ENCODE measurements at regions not wholly inside any gene's neighbourhood (a gene's known extent, or its start where the extent isn't known, plus 50 kb on each side); places are given as distances from the start of the nearest gene placed in this dataset.
A peak's percentile ranks its signal among the peaks of the same experiment; 100 is the strongest.

DNA sequence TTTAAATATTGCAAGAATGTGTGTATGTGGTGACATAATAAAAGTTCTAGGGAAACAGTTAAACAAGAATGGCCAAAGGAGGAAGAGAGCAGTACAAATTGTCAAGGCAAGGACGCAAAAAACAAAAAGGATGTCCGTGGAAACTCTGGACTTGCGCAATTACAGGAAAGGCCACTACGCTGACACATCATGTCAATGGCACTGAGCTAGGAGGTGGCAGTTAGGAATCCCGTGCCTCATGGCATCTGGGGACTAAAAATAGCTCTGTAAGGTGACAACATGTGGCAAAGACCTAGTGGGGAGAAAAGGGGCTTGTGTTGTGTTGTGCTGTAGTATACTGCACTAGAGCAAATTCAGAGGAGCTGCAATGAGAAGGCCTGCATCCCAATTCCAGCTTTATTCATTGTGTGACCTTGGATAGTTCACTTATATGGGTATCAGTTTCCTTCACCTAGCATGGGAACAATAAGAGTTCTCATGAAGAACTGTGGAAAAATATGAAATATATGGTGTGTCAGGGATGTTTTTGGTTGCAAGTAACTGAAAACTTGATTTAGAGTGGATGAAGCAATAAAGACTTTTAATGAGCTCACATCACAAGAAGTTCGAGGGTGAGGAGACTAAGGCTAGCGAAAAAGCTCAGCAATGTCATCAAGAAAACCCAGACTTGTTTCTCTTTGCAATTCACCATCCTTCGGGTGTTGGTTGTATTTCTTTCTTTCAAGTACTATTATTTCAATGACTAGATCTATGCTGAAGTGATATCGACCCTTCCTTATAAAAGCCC is 124.1 kb upstream of the STC2 start:
- CTCF ChIA-PET, result interaction anchor here (0.9 to 2.9 kb wide), 5 partner anchors 9 to 164 kb away, joined by 3 to 8 read pairs (median 5); partner anchors contain the start of gene BOD1
- H3K4me1 ChIP-seq (ENCODE audit: control insufficient read depth, extremely low read depth, insufficient read depth, low read length), result peaks cover 20% of the 10 kb centered on the region
- H3K27me3 ChIP-seq (ENCODE audit: control insufficient read depth in 2 of 2, insufficient read depth in 2 of 2, low read length in 2 of 2), result no peaks in the 10 kb centered on the region
- H3K36me3 ChIP-seq (ENCODE audit: control insufficient read depth in 2 of 2, extremely low read depth in 1 of 2, insufficient read depth in 2 of 2, low read length in 2 of 2), result no peaks in the 10 kb centered on the region
- intact Hi-C loops (cut with micrococcal nuclease) (loop anchor here (5.0 kb wide), 1 partner anchor 120 kb away; no protein-coding TSS in a partner anchor), dilution Hi-C loops (cut with MboI; ENCODE audit: extremely low pct_ligation_motif_present, low sequenced_read_pairs) (no loop called here)
- FAIRE-seq, result peak; percentile 35
- H3K4me3 ChIP-seq (replicated peaks in 1 of 3; ENCODE audit: insufficient read depth in 1 of 3, low read depth in 1 of 3, low read length in 3 of 3), result no peak overlapping the region
- DNase-seq (ENCODE audit: low read depth, low spot score), result no peak
- H3K9me3 ChIP-seq (replicated peaks; ENCODE audit: control insufficient read depth, insufficient read depth, low read length), result no peaks in the 10 kb centered on the region
- no peak overlapping the region for H2AFZ ChIP-seq (ENCODE audit: low read depth, low read length)
- no peaks in the 10 kb centered on the region for H4K20me1 ChIP-seq (replicated peaks; ENCODE audit: control insufficient read depth, extremely low read depth, insufficient read depth, low read length)
- no peaks in the 10 kb centered on the region for H3K9me1 ChIP-seq (replicated peaks; ENCODE audit: control insufficient read depth, extremely low read depth, insufficient read depth, low read length)
- H3K79me2 ChIP-seq (ENCODE audit: control insufficient read depth, insufficient read depth, low read length), result no peaks in the 10 kb centered on the region
- BruUV-seq (replicated peaks), result no TSS peak
- no peak for TF ChIP-seq POLR2AphosphoS5 (IDR thresholded peaks at IDR 0.05; ENCODE audit: insufficient read depth, low read depth, low read length)
- TF ChIP-seq JUN (IDR thresholded peaks at IDR 0.05; ENCODE audit: borderline replicate concordance, insufficient read depth, insufficient read length, low read depth), result no peak
- TF ChIP-seq GATA2 (IDR thresholded peaks at IDR 0.05; ENCODE audit: insufficient read depth, insufficient read length, low read depth, low read length), result no peak
- TF ChIP-seq, protein P1, sequence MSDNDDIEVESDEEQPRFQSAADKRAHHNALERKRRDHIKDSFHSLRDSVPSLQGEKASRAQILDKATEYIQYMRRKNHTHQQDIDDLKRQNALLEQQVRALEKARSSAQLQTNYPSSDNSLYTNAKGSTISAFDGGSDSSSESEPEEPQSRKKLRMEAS (IDR thresholded peaks at IDR 0.05; ENCODE audit: insufficient read depth, insufficient read length), result no peak
- TF ChIP-seq POLR2A (IDR thresholded peaks at IDR 0.05; ENCODE audit: low read depth, low read length), result no peak
- no peak for TF ChIP-seq FOS (IDR thresholded peaks at IDR 0.05; ENCODE audit: borderline replicate concordance, insufficient read depth, low read length)
- TF ChIP-seq, protein P2, sequence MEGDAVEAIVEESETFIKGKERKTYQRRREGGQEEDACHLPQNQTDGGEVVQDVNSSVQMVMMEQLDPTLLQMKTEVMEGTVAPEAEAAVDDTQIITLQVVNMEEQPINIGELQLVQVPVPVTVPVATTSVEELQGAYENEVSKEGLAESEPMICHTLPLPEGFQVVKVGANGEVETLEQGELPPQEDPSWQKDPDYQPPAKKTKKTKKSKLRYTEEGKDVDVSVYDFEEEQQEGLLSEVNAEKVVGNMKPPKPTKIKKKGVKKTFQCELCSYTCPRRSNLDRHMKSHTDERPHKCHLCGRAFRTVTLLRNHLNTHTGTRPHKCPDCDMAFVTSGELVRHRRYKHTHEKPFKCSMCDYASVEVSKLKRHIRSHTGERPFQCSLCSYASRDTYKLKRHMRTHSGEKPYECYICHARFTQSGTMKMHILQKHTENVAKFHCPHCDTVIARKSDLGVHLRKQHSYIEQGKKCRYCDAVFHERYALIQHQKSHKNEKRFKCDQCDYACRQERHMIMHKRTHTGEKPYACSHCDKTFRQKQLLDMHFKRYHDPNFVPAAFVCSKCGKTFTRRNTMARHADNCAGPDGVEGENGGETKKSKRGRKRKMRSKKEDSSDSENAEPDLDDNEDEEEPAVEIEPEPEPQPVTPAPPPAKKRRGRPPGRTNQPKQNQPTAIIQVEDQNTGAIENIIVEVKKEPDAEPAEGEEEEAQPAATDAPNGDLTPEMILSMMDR (IDR thresholded peaks at IDR 0.05; ENCODE audit: extremely low read depth in 1 of 2, insufficient read depth in 1 of 2, low read depth in 1 of 2, low read length in 2 of 2), result no peak
- no peak for TF ChIP-seq EZH2 (IDR thresholded peaks at IDR 0.05; ENCODE audit: borderline replicate concordance, low read depth, low read length, severe bottlenecking)
- TF ChIP-seq MYC (IDR thresholded peaks at IDR 0.05; ENCODE audit: low read depth, low read length), result no peak
- no peak overlapping the region for H3K9ac ChIP-seq (replicated peaks; ENCODE audit: extremely low read depth, insufficient read depth, low read length)
- POLR2A ChIA-PET, result no interaction called here
- H3K4me2 ChIP-seq (ENCODE audit: insufficient read depth, low read length), result no peak overlapping the region
- no peak overlapping the region for H3K27ac ChIP-seq (ENCODE audit: insufficient read depth, low read depth, low read length)
